ENCODE measurements at regions not wholly inside any gene's neighbourhood (a gene's known extent, or its start where the extent isn't known, plus 50 kb on each side); places are given as distances from the start of the nearest gene placed in this dataset.

- Histone ChIP-seq H3K4me3 (ENCODE audit: insufficient read depth, low read depth, low read length) (no peak overlapping the region), H3K18ac (ENCODE audit: low read depth, low read length) (no peak overlapping the region), H2AK9ac (replicated peaks; ENCODE audit: low read depth, low read length, poor library complexity) (no peak overlapping the region), H3K27me3 (ENCODE audit: control insufficient read depth, insufficient read depth, low read length) (no peaks in the 10 kb centered on the region), H3K56ac (ENCODE audit: extremely low read depth, insufficient read depth, low read length) (no peak overlapping the region), H2BK20ac (ENCODE audit: low read depth, low read length) (no peak overlapping the region), H4K91ac (ENCODE audit: insufficient read depth, low read depth, low read length) (no peak overlapping the region), H2BK120ac (ENCODE audit: low read depth, low read length) (no peak overlapping the region), H4K5ac (ENCODE audit: low read depth, low read length) (no peak overlapping the region), H3K36me3 (ENCODE audit: control insufficient read depth, insufficient read depth, low read length) (no peaks in the 10 kb centered on the region), H3K9me1 (ENCODE audit: insufficient read depth, low read length) (no peaks in the 10 kb centered on the region), H3K9ac (ENCODE audit: low read depth, low read length) (no peak overlapping the region), H2BK15ac (ENCODE audit: low read depth, low read length) (no peak overlapping the region), H3K4me2 (ENCODE audit: low read depth, low read length) (no peak overlapping the region), H2BK5ac (ENCODE audit: low read depth, low read length, poor library complexity, severe bottlenecking) (no peak overlapping the region), H3K4me1 (ENCODE audit: control insufficient read depth, insufficient read depth, low read length) (no peaks in the 10 kb centered on the region), H3K14ac (replicated peaks; ENCODE audit: low read depth, low read length) (no peak overlapping the region), H3K9me3 (ENCODE audit: control insufficient read depth, insufficient read depth, low read length) (no peaks in the 10 kb centered on the region), H4K8ac (ENCODE audit: low read depth in 2 of 2, low read length in 2 of 2) (no peak overlapping the region), H3K27ac (ENCODE audit: insufficient read depth, low read length) (no peak overlapping the region), H3K79me1 (ENCODE audit: low read depth in 1 of 2, low read length in 2 of 2) (no peaks in the 10 kb centered on the region), H2AFZ (replicated peaks; ENCODE audit: low read length, poor library complexity) (no peak overlapping the region), H4K20me1 (ENCODE audit: insufficient read depth, low read length) (no peaks in the 10 kb centered on the region), H2AK5ac (ENCODE audit: low read depth, low read length) (no peak overlapping the region), H3K4ac (ENCODE audit: low read depth, low read length) (no peak overlapping the region), H3K23ac (ENCODE audit: low read depth, low read length) (no peak overlapping the region)
- ChIA-PET POLR2A (ENCODE audit: unreplicated experiment) (no interaction called here), CTCF (interaction anchor here (0.7 kb wide), 1 partner anchor 314 kb away, joined by 3 read pairs; no protein-coding TSS in a partner anchor)
- BruUV-seq (replicated peaks): no TSS peak
- no peak for DNase-seq
- no peak for ATAC-seq (ENCODE audit: low read depth)
- intact Hi-C loops (cut with micrococcal nuclease): no loop called here
- no peak for TF ChIP-seq NFE2L2 (IDR thresholded peaks at IDR 0.05; ENCODE audit: low read depth, low read length)
- 56% methylated on average over 1 of the region's 1 CpG; no CpG with 5 or more reads in 1 of the 2 experiments for WGBS, 2 experiments (ENCODE audit: extremely low coverage in 2 of 2, insufficient read length in 1 of 2)
- dilution Hi-C loops (cut with HindIII; ENCODE audit: low sequenced_read_pairs, unreplicated experiment): no loop called here
- in situ Hi-C loops (cut with MboI; ENCODE audit: low sequenced_read_pairs): no loop called here
These were observed 240.2 kb upstream of the CLEC14A start for GRCh38 chr14:38496092-38496491.
